ENCODE measurements at regions not wholly inside any gene's neighbourhood (a gene's known extent, or its start where the extent isn't known, plus 50 kb on each side); places are given as distances from the start of the nearest gene placed in this dataset.

GRCh38 chr10:80896076-80896475 is 358.4 kb downstream of the SH2D4B start:
- no peaks in the 10 kb centered on the region for H3K4me1 ChIP-seq (ENCODE audit: control insufficient read depth, insufficient read depth, low read length)
- ChIA-PET POLR2A (no interaction called here), CTCF (no interaction called here)
- BruUV-seq (replicated peaks): no TSS peak
- intact Hi-C loops (cut with micrococcal nuclease; ENCODE audit: unreplicated experiment) (no loop called here), in situ Hi-C loops (cut with HindIII; ENCODE audit: low pct_unique_long_range_greater_than_20kb, low sequenced_read_pairs) (no loop called here)
- DNase-seq (ENCODE audit: low read depth, low spot score) (no peak), ATAC-seq (no peak)
- no peak overlapping the region for H3K4me3 ChIP-seq (ENCODE audit: low read depth in 2 of 2, low read length in 2 of 2)
- no peaks in the 10 kb centered on the region for H3K36me3 ChIP-seq (ENCODE audit: control insufficient read depth, insufficient read depth, low read length)
- H3K27me3 ChIP-seq (ENCODE audit: control insufficient read depth, insufficient read depth, low read length): no peaks in the 10 kb centered on the region
- no peaks in the 10 kb centered on the region for H3K9me3 ChIP-seq (ENCODE audit: control insufficient read depth, insufficient read depth, low read depth, low read length)
- no peak for TF ChIP-seq REST (IDR thresholded peaks at IDR 0.05; ENCODE audit: insufficient read depth in 1 of 2, low read depth in 2 of 2, low read length in 1 of 2)
- no peak for TF ChIP-seq POLR2AphosphoS5 (IDR thresholded peaks at IDR 0.05; ENCODE audit: low read depth, low read length)
- TF ChIP-seq CTCF (IDR thresholded peaks at IDR 0.05): no peak
- TF ChIP-seq SIN3A (IDR thresholded peaks at IDR 0.05; ENCODE audit: borderline replicate concordance, insufficient read depth, low read depth, low read length): no peak
- no peak for TF ChIP-seq TCF7L2 (IDR thresholded peaks at IDR 0.05; ENCODE audit: low read depth, low read length)
- H3K27ac ChIP-seq (ENCODE audit: low read length): no peak overlapping the region

- Histone ChIP-seq H3K4me1 (ENCODE audit: control insufficient read depth, insufficient read depth, low read length) (no peaks in the 10 kb centered on the region), H3K36me3 (ENCODE audit: control insufficient read depth, insufficient read depth, low read length) (no peaks in the 10 kb centered on the region), H3K27me3 (ENCODE audit: control insufficient read depth, insufficient read depth, low read length) (no peaks in the 10 kb centered on the region), H3K4me3 (ENCODE audit: low read depth in 2 of 2, low read length in 2 of 2) (no peak overlapping the region), H3K9me3 (ENCODE audit: control insufficient read depth, insufficient read depth, low read depth, low read length) (no peaks in the 10 kb centered on the region), H3K27ac (ENCODE audit: low read length) (no peak overlapping the region)
- ChIA-PET CTCF (no interaction called here), POLR2A (no interaction called here)
- no peak for TF ChIP-seq SIN3A (IDR thresholded peaks at IDR 0.05; ENCODE audit: borderline replicate concordance, insufficient read depth, low read depth, low read length)
- no peak for TF ChIP-seq REST (IDR thresholded peaks at IDR 0.05; ENCODE audit: insufficient read depth in 1 of 2, low read depth in 2 of 2, low read length in 1 of 2)
- TF ChIP-seq POLR2AphosphoS5 (IDR thresholded peaks at IDR 0.05; ENCODE audit: low read depth, low read length): no peak
- no peak for TF ChIP-seq CTCF (IDR thresholded peaks at IDR 0.05)
- TF ChIP-seq TCF7L2 (IDR thresholded peaks at IDR 0.05; ENCODE audit: low read depth, low read length): no peak
- intact Hi-C loops (cut with micrococcal nuclease; ENCODE audit: unreplicated experiment) (no loop called here), in situ Hi-C loops (cut with HindIII; ENCODE audit: low pct_unique_long_range_greater_than_20kb, low sequenced_read_pairs) (no loop called here)
- no TSS peak for BruUV-seq (replicated peaks)
- DNase-seq (ENCODE audit: low read depth, low spot score) (no peak), ATAC-seq (no peak)
Measured at GRCh38 chr10:80896959-80897358, 359.3 kb downstream of the SH2D4B start.

Measured in Panc1 (cell line).